ENCODE measurements at regions not wholly inside any gene's neighbourhood (a gene's known extent, or its start where the extent isn't known, plus 50 kb on each side); places are given as distances from the start of the nearest gene placed in this dataset.

DNA sequence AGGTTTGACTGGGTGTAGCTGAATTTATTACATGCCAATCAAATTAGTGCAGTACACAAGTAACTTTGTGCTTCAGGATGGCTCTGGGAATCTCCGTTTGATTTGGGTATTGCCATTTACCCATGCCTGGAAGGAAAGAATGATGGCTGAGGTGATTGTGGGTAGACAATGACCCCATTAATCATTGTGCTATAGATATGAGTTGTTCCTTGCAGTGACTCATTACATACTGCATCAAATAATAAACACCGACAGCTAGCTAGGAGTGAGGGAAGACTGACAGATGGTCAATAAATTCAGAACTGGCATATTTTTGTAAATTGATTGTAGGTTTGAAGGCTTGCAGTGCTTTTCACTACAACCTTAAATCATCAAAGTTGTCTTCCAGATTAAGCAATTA, 1069.5 kb downstream of the DIAPH3 start:
- DNase-seq (no peak), ATAC-seq (ENCODE audit: low read depth) (no peak)
- H3K27ac Mint-ChIP-seq, result no peak overlapping the region
- H3K4me3 Mint-ChIP-seq, result no peak overlapping the region
- no peak overlapping the region for H3K4me3 ChIP-seq (ENCODE audit: control extremely low read depth in 1 of 5, extremely low read depth in 1 of 5, insufficient read depth in 1 of 5, low read depth in 2 of 5, low read length in 4 of 5)
- H3K9me3 ChIP-seq (ENCODE audit: control extremely low read depth in 1 of 3, control insufficient read depth in 2 of 3, insufficient read depth in 1 of 3, low read length in 2 of 3), result no peaks in the 10 kb centered on the region
- intact Hi-C loops (cut with micrococcal nuclease), result no loop called here
- ChIA-PET CTCF (no interaction called here), POLR2A (no interaction called here)
- no peak overlapping the region for H3K9ac ChIP-seq (ENCODE audit: low read length)
- H3K4me2 ChIP-seq (replicated peaks; ENCODE audit: low read depth, low read length, poor library complexity, severe bottlenecking), result no peak overlapping the region
- H3K4me1 Mint-ChIP-seq, result no peaks in the 10 kb centered on the region
- H3K27me3 Mint-ChIP-seq, result no peaks in the 10 kb centered on the region
- H3K27me3 ChIP-seq (replicated peaks in 1 of 4; ENCODE audit: control extremely low read depth in 1 of 4, control insufficient read depth in 3 of 4, insufficient read depth in 4 of 4, low read length in 3 of 4), result no peaks in the 10 kb centered on the region
- no peaks in the 10 kb centered on the region for H3K79me2 ChIP-seq (ENCODE audit: control insufficient read depth, insufficient read depth, low read length)
- H3K27ac ChIP-seq (ENCODE audit: low read length in 2 of 2), result no peak overlapping the region
- H3K36me3 ChIP-seq (replicated peaks in 1 of 2; ENCODE audit: control extremely low read depth in 1 of 2, control insufficient read depth in 1 of 2, extremely low read depth in 1 of 2, insufficient read depth in 2 of 2, low read length in 1 of 2), result no peaks in the 10 kb centered on the region
- no peak overlapping the region for H2AFZ ChIP-seq (ENCODE audit: insufficient read depth, low read depth, low read length, poor library complexity, severe bottlenecking)
- no peak for TF ChIP-seq EZH2 (IDR thresholded peaks at IDR 0.05; ENCODE audit: borderline replicate concordance, insufficient read depth, low read depth, low read length, poor library complexity, severe bottlenecking)
- TF ChIP-seq, protein P1, sequence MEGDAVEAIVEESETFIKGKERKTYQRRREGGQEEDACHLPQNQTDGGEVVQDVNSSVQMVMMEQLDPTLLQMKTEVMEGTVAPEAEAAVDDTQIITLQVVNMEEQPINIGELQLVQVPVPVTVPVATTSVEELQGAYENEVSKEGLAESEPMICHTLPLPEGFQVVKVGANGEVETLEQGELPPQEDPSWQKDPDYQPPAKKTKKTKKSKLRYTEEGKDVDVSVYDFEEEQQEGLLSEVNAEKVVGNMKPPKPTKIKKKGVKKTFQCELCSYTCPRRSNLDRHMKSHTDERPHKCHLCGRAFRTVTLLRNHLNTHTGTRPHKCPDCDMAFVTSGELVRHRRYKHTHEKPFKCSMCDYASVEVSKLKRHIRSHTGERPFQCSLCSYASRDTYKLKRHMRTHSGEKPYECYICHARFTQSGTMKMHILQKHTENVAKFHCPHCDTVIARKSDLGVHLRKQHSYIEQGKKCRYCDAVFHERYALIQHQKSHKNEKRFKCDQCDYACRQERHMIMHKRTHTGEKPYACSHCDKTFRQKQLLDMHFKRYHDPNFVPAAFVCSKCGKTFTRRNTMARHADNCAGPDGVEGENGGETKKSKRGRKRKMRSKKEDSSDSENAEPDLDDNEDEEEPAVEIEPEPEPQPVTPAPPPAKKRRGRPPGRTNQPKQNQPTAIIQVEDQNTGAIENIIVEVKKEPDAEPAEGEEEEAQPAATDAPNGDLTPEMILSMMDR (IDR thresholded peaks at IDR 0.05), result no peak
- no CpG with 5 or more reads among the region's 2 CpGs for WGBS (ENCODE audit: insufficient coverage)
- H4K20me1 ChIP-seq (ENCODE audit: control insufficient read depth, insufficient read depth, low read length, poor library complexity, severe bottlenecking), result no peaks in the 10 kb centered on the region
- no peaks in the 10 kb centered on the region for H3K4me1 ChIP-seq (ENCODE audit: control insufficient read depth in 2 of 2, insufficient read depth in 2 of 2, low read length in 2 of 2)
- peaks cover 2% of the 10 kb centered on the region for H3K9me3 Mint-ChIP-seq (ENCODE audit: insufficient read depth)

DNA sequence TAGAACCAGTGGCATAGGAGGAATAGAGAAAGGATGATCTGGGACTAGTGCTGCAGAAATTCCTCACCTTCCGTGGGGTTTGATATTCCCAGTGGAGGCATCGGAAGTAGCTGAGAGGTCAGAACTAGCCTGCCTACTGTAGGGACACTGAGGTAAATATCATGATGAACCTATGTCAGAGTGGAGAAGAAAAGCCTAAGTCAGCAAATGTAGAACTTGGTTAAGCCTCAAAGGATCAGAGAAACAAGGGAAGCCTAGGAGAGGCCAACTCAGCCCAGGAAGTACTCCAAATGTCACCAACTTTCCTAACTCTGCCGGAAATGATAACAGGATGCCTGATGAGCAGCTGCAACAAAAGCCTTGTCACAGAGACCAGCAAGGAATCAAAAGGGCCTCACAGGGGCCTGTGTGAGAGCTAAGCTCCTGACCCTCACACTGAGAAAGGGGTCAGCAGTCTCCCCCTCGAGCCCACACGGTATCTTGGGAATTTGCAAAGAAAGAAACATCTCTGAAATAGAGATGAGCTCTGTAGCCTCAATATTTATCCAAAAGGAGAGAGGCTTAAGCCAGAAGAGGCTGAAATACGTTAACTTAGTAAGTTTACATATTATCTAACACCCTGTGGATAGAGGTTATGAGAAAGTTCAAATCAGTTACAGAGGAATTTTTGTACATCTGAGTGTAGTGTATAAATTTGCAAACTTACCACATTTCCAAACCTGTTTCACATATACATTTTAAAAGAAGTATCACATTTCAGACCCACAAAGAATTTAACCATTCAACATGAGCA, 1064.3 kb downstream of the DIAPH3 start:
- Histone ChIP-seq H3K27me3 (replicated peaks in 1 of 4; ENCODE audit: control extremely low read depth in 1 of 4, control insufficient read depth in 3 of 4, insufficient read depth in 4 of 4, low read length in 3 of 4) (no peaks in the 10 kb centered on the region), H3K9ac (ENCODE audit: low read length) (no peak overlapping the region), H3K79me2 (ENCODE audit: control insufficient read depth, insufficient read depth, low read length) (no peaks in the 10 kb centered on the region), H4K20me1 (ENCODE audit: control insufficient read depth, insufficient read depth, low read length, poor library complexity, severe bottlenecking) (no peaks in the 10 kb centered on the region), H3K4me2 (replicated peaks; ENCODE audit: low read depth, low read length, poor library complexity, severe bottlenecking) (no peak overlapping the region), H3K36me3 (replicated peaks in 1 of 2; ENCODE audit: control extremely low read depth in 1 of 2, control insufficient read depth in 1 of 2, extremely low read depth in 1 of 2, insufficient read depth in 2 of 2, low read length in 1 of 2) (no peaks in the 10 kb centered on the region), H3K9me3 (ENCODE audit: control extremely low read depth in 1 of 3, control insufficient read depth in 2 of 3, insufficient read depth in 1 of 3, low read length in 2 of 3) (no peaks in the 10 kb centered on the region), H2AFZ (ENCODE audit: insufficient read depth, low read depth, low read length, poor library complexity, severe bottlenecking) (no peak overlapping the region), H3K4me3 (ENCODE audit: control extremely low read depth in 1 of 5, extremely low read depth in 1 of 5, insufficient read depth in 1 of 5, low read depth in 2 of 5, low read length in 4 of 5) (no peak overlapping the region), H3K4me1 (ENCODE audit: control insufficient read depth in 2 of 2, insufficient read depth in 2 of 2, low read length in 2 of 2) (no peaks in the 10 kb centered on the region), H3K27ac (ENCODE audit: low read length in 2 of 2) (no peak overlapping the region)
- ATAC-seq (ENCODE audit: low read depth) (no peak), DNase-seq (no peak)
- peaks cover 3% of the 10 kb centered on the region for H3K9me3 Mint-ChIP-seq (ENCODE audit: insufficient read depth)
- no peaks in the 10 kb centered on the region for H3K27me3 Mint-ChIP-seq
- TF ChIP-seq, protein P1 (IDR thresholded peaks at IDR 0.05), result no peak
- TF ChIP-seq EZH2 (IDR thresholded peaks at IDR 0.05; ENCODE audit: borderline replicate concordance, insufficient read depth, low read depth, low read length, poor library complexity, severe bottlenecking), result no peak
- H3K4me1 Mint-ChIP-seq, result no peaks in the 10 kb centered on the region
- WGBS (ENCODE audit: insufficient coverage), result 100% methylated on average over 3 of the region's 6 CpGs
- H3K27ac Mint-ChIP-seq, result no peak overlapping the region
- CTCF ChIA-PET, result interaction anchor here (0.7 kb wide), 1 partner anchor 412 kb away, joined by 4 read pairs; no protein-coding TSS in a partner anchor
- H3K4me3 Mint-ChIP-seq, result no peak overlapping the region
- POLR2A ChIA-PET, result no interaction called here
- intact Hi-C loops (cut with micrococcal nuclease), result no loop called here
